NCI-H2107 (cell line): ENCODE measurements at regions not wholly inside any gene's neighbourhood (a gene's known extent, or its start where the extent isn't known, plus 50 kb on each side); places are given as distances from the start of the nearest gene placed in this dataset.
"Not testable (repeated sequence)": the region's sequence is repeated elsewhere in the genome, so short reads cannot be mapped to it uniquely, and the experiment has no call there.

Experiments used
- DNase-seq: peaks from one replicate; lab custom pipeline; 2025; lab: John Stamatoyannopoulos, UW

- DNase-seq = no peak
Measured at GRCh38 chr1:111063595-111063994, 76.3 kb downstream of the DRAM2 start.

- no peak for DNase-seq
Measured at GRCh38 chr1:111062624-111063023, 77.3 kb downstream of the DRAM2 start.

GRCh38 chr1:111062081-111062480 lies 77.8 kb downstream of the DRAM2 start:
- DNase-seq = no peak

- DNase-seq = no peak
Measured at GRCh38 chr1:111054656-111055055, 85.2 kb downstream of the DRAM2 start.

GRCh38 chr1:111052246-111052645 lies 87.6 kb downstream of the DRAM2 start:
- no peak for DNase-seq

GRCh38 chr1:111048253-111048652 lies 84.5 kb upstream of the LRIF1 start:
- not testable (repeated sequence) for DNase-seq

GRCh38 chr1:111045033-111045722 lies 81.5 kb upstream of the LRIF1 start:
- no peak for DNase-seq

- DNase-seq = peak; percentile 37
Measured at GRCh38 chr1:111032295-111032897, 68.7 kb upstream of the LRIF1 start.

- DNase-seq = peak; percentile 58
Measured at GRCh38 chr1:111030590-111030989, 66.9 kb upstream of the LRIF1 start.

- DNase-seq = no peak
Measured at GRCh38 chr1:111025109-111025508, 61.4 kb upstream of the LRIF1 start.

- no peak for DNase-seq
Measured at GRCh38 chr1:111015222-111015621, 51.5 kb upstream of the LRIF1 start.
